ENCODE measurements at regions not wholly inside any gene's neighbourhood (a gene's known extent, or its start where the extent isn't known, plus 50 kb on each side); places are given as distances from the start of the nearest gene placed in this dataset.

GRCh38 chr13:57250472-57250871 lies 83.5 kb downstream of the PRR20E start:
- TF ChIP-seq EZH2 (IDR thresholded peaks at IDR 0.05; ENCODE audit: borderline replicate concordance, low read depth, low read length, poor library complexity, severe bottlenecking) (no peak), CTCF (conservative IDR thresholded peaks at IDR 0.05; ENCODE audit: low read depth, low read length) (no peak)
